WTC11 (cell line): ENCODE measurements at regions not wholly inside any gene's neighbourhood (a gene's known extent, or its start where the extent isn't known, plus 50 kb on each side); places are given as distances from the start of the nearest gene placed in this dataset.

Experiments used
- ATAC-seq: fragments of 200-7000 bp; cut with Tn5 transposase; 2 replicates; pipeline ENCODE4 v1.10.0; 2021; ENCODE audit warnings: mild to moderate bottlenecking, moderate library complexity
- CTCF ChIA-PET: fragments of 300-600 bp; sonication (Branson Sonifier 250); formaldehyde crosslinking; loops from one replicate; lab custom pipeline; 2021; ENCODE audit warnings: antibody characterized with exemption; lab: Charles Lee
- POLR2A ChIA-PET: fragments of 350-600 bp; sonication (Branson Sonifier 250); formaldehyde crosslinking; loops from one replicate; lab custom pipeline; 2021; ENCODE audit warnings: antibody characterized with exemption; lab: Charles Lee
- DNase-seq: peaks from one replicate; pipeline ENCODE4 v3.0.0; 2021; ENCODE audit warnings: low spot score
- H3K27ac Mint-ChIP-seq: 2 replicates; pipeline ENCODE4 v1.8.0; 2021; ENCODE audit warnings: mixed read lengths
- H3K27me3 Mint-ChIP-seq: 2 replicates; pipeline ENCODE4 v1.8.0; 2021; ENCODE audit warnings: low read depth, mild to moderate bottlenecking, moderate library complexity, mixed read lengths
- H3K36me3 Mint-ChIP-seq: 2 replicates; pipeline ENCODE4 v1.8.0; 2021; ENCODE audit warnings: mixed read lengths
- H3K4me1 Mint-ChIP-seq: 2 replicates; pipeline ENCODE4 v1.8.0; 2022; ENCODE audit warnings: mixed read lengths
- H3K4me3 Mint-ChIP-seq: 2 replicates; pipeline ENCODE4 v1.8.0; 2021; ENCODE audit warnings: mild to moderate bottlenecking, moderate library complexity, mixed read lengths
- H3K9me3 Mint-ChIP-seq: 2 replicates; pipeline ENCODE4 v1.8.0; 2021; ENCODE audit warnings: mixed read lengths
- CBFB ChIP-seq: sonication (generic); formaldehyde crosslinking; IDR thresholded peaks from 2 replicates; pipeline ENCODE4 v1.8.1; 2022; ENCODE audit warnings: mild to moderate bottlenecking, low read depth, missing genetic modification reagents
- CDX4 ChIP-seq: fragments of 250-450 bp; sonication (Bioruptor Pico); IDR thresholded peaks from 2 replicates; pipeline ENCODE4 v1.9.0; 2021; ENCODE audit warnings: moderate library complexity, mild to moderate bottlenecking, inconsistent platforms, borderline replicate concordance
- CREB1 ChIP-seq: sonication (generic); formaldehyde crosslinking; IDR thresholded peaks from 2 replicates; pipeline ENCODE4 v1.8.0; 2023; ENCODE audit warnings: mild to moderate bottlenecking, missing genetic modification reagents
- FOXP1 ChIP-seq: sonication (generic); formaldehyde crosslinking; IDR thresholded peaks from 2 replicates; pipeline ENCODE4 v1.8.0; 2022; ENCODE audit warnings: missing genetic modification reagents, mild to moderate bottlenecking, moderate library complexity, borderline replicate concordance
- GTF2I ChIP-seq: fragments of 250-450 bp; sonication (Bioruptor Pico); conservative IDR thresholded peaks from 2 replicates; pipeline ENCODE4 v1.4.0; 2021; ENCODE audit warnings: mild to moderate bottlenecking
- HMGA2 ChIP-seq: fragments of 250-450 bp; sonication (Bioruptor Pico); IDR thresholded peaks from 2 replicates; pipeline ENCODE4 v1.4.0; 2021; ENCODE audit warnings: mild to moderate bottlenecking, moderate library complexity
- IRF2 ChIP-seq: sonication (generic); formaldehyde crosslinking; IDR thresholded peaks from 2 replicates; pipeline ENCODE4 v1.8.0; 2022; ENCODE audit warnings: low read depth, missing genetic modification reagents, borderline replicate concordance
- MXD4 ChIP-seq: fragments of 250-450 bp; sonication (Bioruptor Pico); IDR thresholded peaks from 2 replicates; pipeline ENCODE4 v1.8.0; 2021; ENCODE audit warnings: mild to moderate bottlenecking, moderate library complexity, borderline replicate concordance
- NR1H2 ChIP-seq: sonication (generic); formaldehyde crosslinking; IDR thresholded peaks from 2 replicates; pipeline ENCODE4 v1.9.0; 2021; ENCODE audit warnings: mild to moderate bottlenecking, moderate library complexity, missing genetic modification reagents
- NR2C2 ChIP-seq: sonication (generic); formaldehyde crosslinking; IDR thresholded peaks from 2 replicates; pipeline ENCODE4 v1.8.0; 2022; ENCODE audit warnings: mild to moderate bottlenecking, missing genetic modification reagents
- NR3C1 ChIP-seq: sonication (generic); formaldehyde crosslinking; conservative IDR thresholded peaks from 2 replicates; pipeline ENCODE4 v1.8.1; 2023; ENCODE audit warnings: low read depth, mild to moderate bottlenecking, missing genetic modification reagents
- PREB ChIP-seq: sonication (generic); formaldehyde crosslinking; IDR thresholded peaks from 2 replicates; pipeline ENCODE4 v1.8.1; 2022; ENCODE audit warnings: mild to moderate bottlenecking, missing genetic modification reagents, moderate library complexity, borderline replicate concordance
- PRRX2 ChIP-seq: fragments of 250-450 bp; sonication (Bioruptor Pico); IDR thresholded peaks from 2 replicates; pipeline ENCODE4 v1.8.0; 2021; ENCODE audit warnings: mild to moderate bottlenecking
- RELA ChIP-seq: sonication (generic); formaldehyde crosslinking; IDR thresholded peaks from 2 replicates; pipeline ENCODE4 v1.8.1; 2022; ENCODE audit warnings: missing genetic modification reagents, mild to moderate bottlenecking, borderline replicate concordance
- RORB ChIP-seq: fragments of 250-450 bp; sonication (Bioruptor Pico); IDR thresholded peaks from 2 replicates; pipeline ENCODE4 v1.9.0; 2021; ENCODE audit warnings: mild to moderate bottlenecking
- SMAD4 ChIP-seq: sonication (generic); formaldehyde crosslinking; IDR thresholded peaks from 2 replicates; pipeline ENCODE4 v1.8.0; 2022; ENCODE audit warnings: mild to moderate bottlenecking, missing genetic modification reagents
- SOX15 ChIP-seq: fragments of 250-450 bp; sonication (Bioruptor Pico); IDR thresholded peaks from 2 replicates; pipeline ENCODE4 v1.9.0; 2021; ENCODE audit warnings: mild to moderate bottlenecking
- SP1 ChIP-seq: sonication (generic); formaldehyde crosslinking; conservative IDR thresholded peaks from 2 replicates; pipeline ENCODE4 v1.8.1; 2022; ENCODE audit warnings: missing genetic modification reagents
- TEAD1 ChIP-seq: sonication (generic); formaldehyde crosslinking; IDR thresholded peaks from 2 replicates; pipeline ENCODE4 v1.8.0; 2022; ENCODE audit warnings: mild to moderate bottlenecking, missing genetic modification reagents
- TP53 ChIP-seq: sonication (generic); formaldehyde crosslinking; IDR thresholded peaks from 2 replicates; pipeline ENCODE4 v1.8.1; 2023; ENCODE audit warnings: mild to moderate bottlenecking, missing genetic modification reagents
- ZBTB21 ChIP-seq: sonication (generic); formaldehyde crosslinking; IDR thresholded peaks from 2 replicates; pipeline ENCODE4 v1.8.1; 2023; ENCODE audit warnings: mild to moderate bottlenecking, missing genetic modification reagents, borderline replicate concordance
- ZNF138 ChIP-seq: sonication (generic); formaldehyde crosslinking; conservative IDR thresholded peaks from 2 replicates; pipeline ENCODE4 v1.8.1; 2022; ENCODE audit warnings: mild to moderate bottlenecking, moderate library complexity, missing genetic modification reagents
- ZNF263 ChIP-seq: sonication (generic); formaldehyde crosslinking; IDR thresholded peaks from 2 replicates; pipeline ENCODE4 v1.8.1; 2022; ENCODE audit warnings: low read depth, mild to moderate bottlenecking, moderate library complexity, missing genetic modification reagents
- TF ChIP-seq, protein P1 (sequence below): sonication (generic); formaldehyde crosslinking; IDR thresholded peaks from 2 replicates; pipeline ENCODE4 v1.8.0; 2022; ENCODE audit warnings: mild to moderate bottlenecking, missing genetic modification reagents
- TF ChIP-seq, protein P2 (sequence below): sonication (generic); formaldehyde crosslinking; IDR thresholded peaks from 2 replicates; pipeline ENCODE4 v1.8.0; 2022; ENCODE audit warnings: mild to moderate bottlenecking, missing genetic modification reagents

GRCh38 chr2:5236249-5236648, 455.9 kb upstream of the SOX11 start:
- H3K27ac Mint-ChIP-seq = no peak overlapping the region
- peaks cover 51% of the 10 kb centered on the region for H3K36me3 Mint-ChIP-seq
- H3K4me1 Mint-ChIP-seq = no peaks in the 10 kb centered on the region
- H3K27me3 Mint-ChIP-seq = peaks cover 3% of the 10 kb centered on the region; the same call in 1 of the 2 replicates
- TF ChIP-seq SOX15 (no peak), CDX4 (CRISPR knock-in tag) (no peak), GTF2I (CRISPR knock-in tag) (no peak), FOXP1 (no peak), ZNF138 (CRISPR knock-in tag) (no peak), ZNF263 (CRISPR knock-in tag) (no peak), NR1H2 (no peak), TP53 (CRISPR knock-in tag) (no peak), PRRX2 (CRISPR knock-in tag) (no peak), SP1 (no peak), SMAD4 (CRISPR knock-in tag) (no peak), CREB1 (CRISPR knock-in tag) (no peak), ZBTB21 (CRISPR knock-in tag) (no peak), TEAD1 (CRISPR knock-in tag) (no peak), RORB (no peak), NR3C1 (no peak), RELA (no peak)
- TF ChIP-seq, protein P1, sequence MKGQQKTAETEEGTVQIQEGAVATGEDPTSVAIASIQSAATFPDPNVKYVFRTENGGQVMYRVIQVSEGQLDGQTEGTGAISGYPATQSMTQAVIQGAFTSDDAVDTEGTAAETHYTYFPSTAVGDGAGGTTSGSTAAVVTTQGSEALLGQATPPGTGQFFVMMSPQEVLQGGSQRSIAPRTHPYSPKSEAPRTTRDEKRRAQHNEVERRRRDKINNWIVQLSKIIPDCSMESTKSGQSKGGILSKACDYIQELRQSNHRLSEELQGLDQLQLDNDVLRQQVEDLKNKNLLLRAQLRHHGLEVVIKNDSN = no peak
- TF ChIP-seq, protein P2, sequence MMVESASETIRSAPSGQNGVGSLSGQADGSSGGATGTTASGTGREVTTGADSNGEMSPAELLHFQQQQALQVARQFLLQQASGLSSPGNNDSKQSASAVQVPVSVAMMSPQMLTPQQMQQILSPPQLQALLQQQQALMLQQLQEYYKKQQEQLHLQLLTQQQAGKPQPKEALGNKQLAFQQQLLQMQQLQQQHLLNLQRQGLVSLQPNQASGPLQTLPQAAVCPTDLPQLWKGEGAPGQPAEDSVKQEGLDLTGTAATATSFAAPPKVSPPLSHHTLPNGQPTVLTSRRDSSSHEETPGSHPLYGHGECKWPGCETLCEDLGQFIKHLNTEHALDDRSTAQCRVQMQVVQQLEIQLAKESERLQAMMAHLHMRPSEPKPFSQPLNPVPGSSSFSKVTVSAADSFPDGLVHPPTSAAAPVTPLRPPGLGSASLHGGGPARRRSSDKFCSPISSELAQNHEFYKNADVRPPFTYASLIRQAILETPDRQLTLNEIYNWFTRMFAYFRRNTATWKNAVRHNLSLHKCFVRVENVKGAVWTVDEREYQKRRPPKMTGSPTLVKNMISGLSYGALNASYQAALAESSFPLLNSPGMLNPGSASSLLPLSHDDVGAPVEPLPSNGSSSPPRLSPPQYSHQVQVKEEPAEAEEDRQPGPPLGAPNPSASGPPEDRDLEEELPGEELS (CRISPR knock-in tag) = no peak
- no peak for ATAC-seq
- H3K9me3 Mint-ChIP-seq = peaks cover 69% of the 10 kb centered on the region
- H3K4me3 Mint-ChIP-seq = no peak overlapping the region
- DNase-seq = no peak
- ChIA-PET POLR2A (no interaction called here), CTCF (no interaction called here)

- ATAC-seq (no peak), DNase-seq (no peak)
- Mint-ChIP-seq H3K4me3 (no peak overlapping the region), H3K27me3 (peaks cover 3% of the 10 kb centered on the region; the same call in 1 of the 2 replicates), H3K27ac (no peak overlapping the region), H3K36me3 (peaks cover 61% of the 10 kb centered on the region), H3K4me1 (no peaks in the 10 kb centered on the region), H3K9me3 (peaks cover 71% of the 10 kb centered on the region)
- ChIA-PET CTCF (no interaction called here), POLR2A (no interaction called here)
- TF ChIP-seq MXD4 (CRISPR knock-in tag) = no peak
- TF ChIP-seq PREB (CRISPR knock-in tag) = no peak
- TF ChIP-seq NR1H2 = no peak
- no peak for TF ChIP-seq CBFB
- no peak for TF ChIP-seq IRF2 (CRISPR knock-in tag)
- no peak for TF ChIP-seq TP53 (CRISPR knock-in tag)
- no peak for TF ChIP-seq NR2C2 (CRISPR knock-in tag)
- no peak for TF ChIP-seq HMGA2
Measured at GRCh38 chr2:5242751-5243150, 449.4 kb upstream of the SOX11 start.
